T-helper 1 cell treated with Interleukin-12 subunit alpha and Interleukin-12 subunit beta and Interleukin-4 antibody, amounts not matched to agents 30 μg/mL and 1 μg/mL, for 36 hours (primary cell): ENCODE measurements at regions not wholly inside any gene's neighbourhood (a gene's known extent, or its start where the extent isn't known, plus 50 kb on each side); places are given as distances from the start of the nearest gene placed in this dataset.

Source experiments
- H3K27ac Mint-ChIP-seq: one replicate; pipeline ENCODE4 v1.8.0; 2021; ENCODE audit warnings: mild to moderate bottlenecking, mixed read lengths
- H3K27me3 Mint-ChIP-seq: one replicate; pipeline ENCODE4 v1.8.0; 2021; ENCODE audit warnings: low read depth, mixed read lengths
- H3K36me3 Mint-ChIP-seq: one replicate; pipeline ENCODE4 v1.8.0; 2021; ENCODE audit warnings: low read depth, mixed read lengths
- H3K4me1 Mint-ChIP-seq: one replicate; pipeline ENCODE4 v1.8.0; 2021; ENCODE audit warnings: low read depth, mixed read lengths
- H3K4me3 Mint-ChIP-seq: one replicate; pipeline ENCODE4 v1.8.0; 2021; ENCODE audit warnings: mild to moderate bottlenecking, moderate library complexity, mixed read lengths
- H3K9me3 Mint-ChIP-seq: one replicate; pipeline ENCODE4 v1.8.0; 2021; ENCODE audit warnings: mixed read lengths

- Mint-ChIP-seq H3K36me3 (no peaks in the 10 kb centered on the region), H3K9me3 (no peaks in the 10 kb centered on the region), H3K4me1 (no peaks in the 10 kb centered on the region), H3K4me3 (no peak overlapping the region), H3K27ac (no peak overlapping the region), H3K27me3 (no peaks in the 10 kb centered on the region)
Observed at GRCh38 chr13:83955011-83955410, 72.7 kb upstream of the SLITRK1 start.

GRCh38 chr13:83953916-83954315 lies 71.6 kb upstream of the SLITRK1 start:
- H3K4me1 Mint-ChIP-seq, result no peaks in the 10 kb centered on the region
- no peaks in the 10 kb centered on the region for H3K9me3 Mint-ChIP-seq
- no peaks in the 10 kb centered on the region for H3K36me3 Mint-ChIP-seq
- no peak overlapping the region for H3K27ac Mint-ChIP-seq
- H3K27me3 Mint-ChIP-seq, result no peaks in the 10 kb centered on the region
- no peak overlapping the region for H3K4me3 Mint-ChIP-seq

- no peaks in the 10 kb centered on the region for H3K36me3 Mint-ChIP-seq
- no peak overlapping the region for H3K27ac Mint-ChIP-seq
- no peak overlapping the region for H3K4me3 Mint-ChIP-seq
- no peaks in the 10 kb centered on the region for H3K9me3 Mint-ChIP-seq
- no peaks in the 10 kb centered on the region for H3K4me1 Mint-ChIP-seq
- H3K27me3 Mint-ChIP-seq, result no peaks in the 10 kb centered on the region
Observed at GRCh38 chr13:83950293-83950692, 68.0 kb upstream of the SLITRK1 start.

GRCh38 chr13:83943530-83944279 lies 61.4 kb upstream of the SLITRK1 start:
- no peaks in the 10 kb centered on the region for H3K27me3 Mint-ChIP-seq
- no peak overlapping the region for H3K4me3 Mint-ChIP-seq
- no peak overlapping the region for H3K27ac Mint-ChIP-seq
- no peaks in the 10 kb centered on the region for H3K36me3 Mint-ChIP-seq
- no peaks in the 10 kb centered on the region for H3K9me3 Mint-ChIP-seq
- no peaks in the 10 kb centered on the region for H3K4me1 Mint-ChIP-seq

GRCh38 chr13:83941701-83942335 lies 59.5 kb upstream of the SLITRK1 start:
- H3K4me1 Mint-ChIP-seq, result no peaks in the 10 kb centered on the region
- no peak overlapping the region for H3K27ac Mint-ChIP-seq

GRCh38 chr13:83940742-83941141 lies 58.5 kb upstream of the SLITRK1 start:
- H3K27me3 Mint-ChIP-seq, result no peaks in the 10 kb centered on the region
- H3K27ac Mint-ChIP-seq, result no peak overlapping the region
- no peaks in the 10 kb centered on the region for H3K4me1 Mint-ChIP-seq
- no peaks in the 10 kb centered on the region for H3K36me3 Mint-ChIP-seq
- no peaks in the 10 kb centered on the region for H3K9me3 Mint-ChIP-seq
- H3K4me3 Mint-ChIP-seq, result no peak overlapping the region

More at GRCh38 chr13:83941701-83942335, 59.5 kb upstream of the SLITRK1 start:
- Mint-ChIP-seq H3K9me3 (no peaks in the 10 kb centered on the region), H3K27me3 (no peaks in the 10 kb centered on the region), H3K4me3 (no peak overlapping the region), H3K36me3 (no peaks in the 10 kb centered on the region)

- Mint-ChIP-seq H3K4me3 (no peak overlapping the region), H3K36me3 (no peaks in the 10 kb centered on the region), H3K4me1 (no peaks in the 10 kb centered on the region), H3K9me3 (no peaks in the 10 kb centered on the region), H3K27ac (no peak overlapping the region), H3K27me3 (no peaks in the 10 kb centered on the region)
Observed at GRCh38 chr13:83937579-83937978, 55.3 kb upstream of the SLITRK1 start.

- Mint-ChIP-seq H3K4me3 (no peak overlapping the region), H3K9me3 (no peaks in the 10 kb centered on the region), H3K36me3 (no peaks in the 10 kb centered on the region), H3K27me3 (no peaks in the 10 kb centered on the region), H3K4me1 (no peaks in the 10 kb centered on the region), H3K27ac (no peak overlapping the region)
Observed at GRCh38 chr13:83935566-83935965, 53.3 kb upstream of the SLITRK1 start.
